Smooth muscle cell of the brain vasculature (primary cell): ENCODE measurements at regions not wholly inside any gene's neighbourhood (a gene's known extent, or its start where the extent isn't known, plus 50 kb on each side); places are given as distances from the start of the nearest gene placed in this dataset.

Source experiments
- DNase-seq: peaks from one replicate; pipeline ENCODE4 v3.0.0-alpha.2; 2012; ENCODE audit warnings: low read depth, low spot score

DNA sequence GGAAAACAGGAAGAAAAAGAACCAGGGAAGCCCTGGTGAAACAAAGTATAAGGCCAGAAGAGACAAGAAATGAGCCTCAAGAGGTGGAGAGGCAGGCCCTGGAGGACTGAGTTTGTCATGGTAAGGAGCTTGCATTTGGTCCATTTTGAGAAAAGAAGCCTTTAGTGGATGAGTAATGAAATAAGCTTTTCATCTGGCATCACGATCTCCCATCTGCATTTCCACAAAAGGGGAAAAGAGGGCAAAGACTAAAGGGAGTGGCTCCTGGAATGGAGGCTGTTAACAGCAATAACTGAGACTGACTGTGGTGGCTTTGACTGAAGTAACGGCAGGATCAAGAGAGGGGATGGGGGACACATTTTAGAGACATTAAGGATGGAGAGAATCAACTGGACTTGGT is 148.8 kb upstream of the NBEA start:
- no peak for DNase-seq

DNA sequence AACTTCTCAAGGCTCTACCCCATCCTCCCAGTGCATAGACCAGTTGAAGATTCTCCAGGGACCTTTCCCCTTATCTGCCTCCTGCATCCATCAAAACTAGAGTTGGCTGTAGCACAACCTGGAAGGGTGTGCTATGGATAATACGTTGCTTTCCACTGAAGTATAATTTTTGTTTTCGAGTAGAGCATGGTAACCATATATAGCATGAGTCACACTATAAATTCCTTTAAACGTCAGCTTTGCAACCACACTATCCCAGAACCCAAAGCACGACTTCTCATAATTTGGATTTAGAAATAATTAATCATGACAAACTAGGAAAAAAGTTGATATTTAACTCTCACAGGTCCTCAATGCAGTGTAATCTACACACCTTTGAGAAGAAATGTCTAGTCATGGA is 138.3 kb upstream of the NBEA start:
- no peak for DNase-seq

DNA sequence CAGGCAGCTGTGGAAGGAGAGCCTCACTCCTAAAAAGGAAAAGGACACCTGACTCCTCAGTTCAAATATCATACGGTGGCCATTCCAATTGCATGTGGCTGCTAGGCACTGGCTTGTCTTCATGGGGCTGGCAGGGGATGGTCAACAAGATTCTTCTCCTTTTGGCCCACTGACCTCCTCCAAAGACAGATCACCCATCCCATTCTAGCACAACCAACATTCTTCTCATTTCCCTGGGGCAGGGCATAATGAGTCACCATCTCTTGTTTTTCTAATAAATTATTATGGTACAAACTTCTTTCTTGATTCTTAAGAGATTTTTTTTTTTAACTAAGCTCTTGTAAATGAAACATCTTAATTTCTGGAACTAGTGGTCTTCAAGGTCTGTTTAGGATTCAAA is 136.7 kb upstream of the NBEA start:
- no peak for DNase-seq

DNA sequence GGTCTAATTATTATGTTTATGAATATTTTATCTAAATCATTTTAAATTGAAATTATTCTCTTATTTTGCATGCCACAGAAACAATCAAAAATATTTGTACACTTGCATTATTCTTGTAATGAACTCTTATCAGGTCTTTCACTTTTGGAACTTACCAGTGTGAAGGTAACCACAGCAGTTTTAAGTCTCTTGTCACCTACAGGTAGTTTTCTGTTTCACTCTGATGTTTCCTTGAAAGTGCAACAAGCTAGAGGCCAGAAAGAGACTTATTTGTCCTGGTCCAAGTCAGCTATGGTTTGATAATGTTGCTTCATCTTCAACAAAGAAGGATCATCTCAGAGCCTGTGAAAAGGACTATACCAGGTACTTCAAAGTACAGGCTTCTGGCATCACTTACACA is 133.4 kb upstream of the NBEA start:
- DNase-seq = no peak

DNA sequence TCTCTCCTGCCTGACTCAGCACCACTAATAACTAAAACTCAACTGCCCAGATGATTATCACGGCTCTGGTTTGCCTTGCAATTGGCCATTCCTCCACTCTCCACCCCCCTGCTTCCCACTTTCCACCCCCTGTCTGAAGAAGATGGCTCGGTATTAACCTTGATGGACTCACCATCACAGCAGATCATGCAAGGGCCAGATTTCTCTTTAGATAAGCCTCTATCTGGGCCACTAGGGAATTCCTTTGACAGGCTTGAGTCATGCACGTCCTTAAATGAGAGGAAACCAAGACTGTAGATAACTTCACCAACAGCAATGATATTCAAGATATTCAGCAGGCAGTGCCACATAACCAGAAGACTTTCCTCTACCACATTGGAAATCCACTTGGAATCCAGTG is 131.1 kb upstream of the NBEA start:
- DNase-seq = no peak

DNA sequence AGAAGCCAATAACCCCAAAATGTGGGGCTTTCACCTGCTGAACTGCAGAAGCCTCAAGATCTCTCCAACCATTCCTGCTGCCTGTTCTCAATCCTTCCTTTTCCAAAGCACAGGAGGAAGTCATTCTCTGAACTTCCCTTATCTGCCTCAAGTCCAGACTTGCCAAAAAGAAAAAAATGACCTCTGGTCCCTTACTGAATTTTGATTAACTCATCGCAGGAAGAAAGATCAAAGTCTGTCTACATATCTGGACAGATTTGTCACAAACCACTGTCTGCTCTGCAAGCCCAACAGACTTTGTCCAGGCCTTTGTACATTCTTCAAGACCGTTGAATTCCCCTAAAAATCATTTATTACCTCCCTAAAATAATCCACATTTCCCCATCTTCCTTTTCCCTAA is 126.5 kb upstream of the NBEA start:
- DNase-seq = no peak

DNA sequence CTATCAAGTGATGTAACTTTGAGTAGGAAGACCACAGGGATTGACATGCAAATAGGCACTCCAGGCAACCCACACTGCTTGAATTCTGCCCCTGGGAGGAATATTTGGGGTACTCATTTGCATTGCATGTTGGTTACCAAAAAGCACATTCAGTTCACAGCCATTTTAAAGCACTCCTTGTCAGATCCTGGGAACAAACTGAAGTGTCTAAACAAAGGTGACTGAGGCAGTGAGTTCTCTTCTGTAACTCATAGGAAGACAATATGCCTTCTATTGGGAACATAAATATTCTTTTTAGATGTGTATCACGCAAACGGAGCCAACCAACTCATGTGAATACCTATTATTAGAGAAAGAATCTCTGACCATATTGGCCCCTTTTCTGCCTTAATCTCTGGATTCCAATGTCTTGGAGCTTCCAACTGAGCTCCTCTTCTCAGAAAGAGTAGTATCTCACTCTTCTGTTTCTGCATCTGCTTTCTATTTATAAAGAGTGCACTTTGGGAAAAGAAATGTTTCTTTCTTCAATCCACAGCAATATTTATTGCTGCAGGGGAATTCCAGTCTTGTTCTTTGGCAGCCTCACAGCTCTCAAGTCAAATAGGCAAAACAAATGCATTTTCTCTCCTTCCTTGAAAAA is 125.7 kb upstream of the NBEA start:
- DNase-seq = no peak

DNA sequence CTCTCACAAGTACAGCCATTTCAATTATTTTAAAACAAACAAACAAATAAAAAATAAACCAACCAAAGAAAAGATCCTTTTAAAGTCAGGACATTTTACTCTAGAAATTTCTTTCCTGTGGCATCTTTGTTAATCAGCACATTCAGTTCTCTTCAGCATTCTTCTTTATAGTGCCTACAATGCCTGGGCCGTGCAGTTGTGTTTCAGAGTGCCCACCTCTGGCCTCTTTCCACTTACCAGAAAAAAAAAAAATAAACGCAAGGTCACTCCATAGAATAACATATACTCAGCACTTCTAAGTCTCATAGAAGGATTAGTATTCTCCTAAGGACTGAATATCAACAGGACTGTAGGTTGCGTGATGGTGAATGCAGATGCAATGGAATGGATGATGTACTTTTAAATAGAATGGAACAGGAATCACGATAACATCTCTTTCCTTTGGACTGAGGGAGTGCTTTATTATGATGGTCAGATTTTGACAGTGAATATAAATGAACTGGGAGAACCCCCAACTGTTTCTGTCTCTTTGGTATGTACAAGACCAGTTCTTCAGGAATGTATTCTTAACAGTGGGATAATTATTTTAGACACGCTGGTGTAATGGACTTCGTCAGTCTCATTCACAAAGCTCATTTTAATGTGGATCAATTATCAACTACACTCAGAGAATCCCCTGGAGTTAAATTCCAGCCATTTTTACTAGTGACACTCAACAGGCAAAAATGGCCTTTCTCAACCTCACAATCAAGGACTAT is 125.0 kb upstream of the NBEA start:
- DNase-seq = no peak

DNA sequence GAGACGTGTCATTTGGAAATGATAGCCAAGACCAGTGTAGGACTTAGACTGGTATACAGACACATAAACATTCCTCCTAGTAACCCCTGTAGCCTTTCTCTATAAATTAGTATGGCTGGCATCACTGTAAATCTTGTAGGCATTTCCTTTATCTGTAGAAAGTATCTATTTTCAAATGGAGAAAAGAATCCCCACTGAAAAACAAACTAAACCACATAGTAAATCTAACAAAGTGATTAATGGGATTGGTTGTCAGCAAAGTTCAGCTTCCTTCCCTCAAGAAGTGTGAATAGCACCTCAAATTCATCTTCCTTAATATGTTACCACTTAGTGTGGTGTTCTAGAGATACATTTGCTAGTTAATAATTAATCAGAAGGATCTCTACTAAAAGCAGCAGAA is 119.4 kb upstream of the NBEA start:
- no peak for DNase-seq

DNA sequence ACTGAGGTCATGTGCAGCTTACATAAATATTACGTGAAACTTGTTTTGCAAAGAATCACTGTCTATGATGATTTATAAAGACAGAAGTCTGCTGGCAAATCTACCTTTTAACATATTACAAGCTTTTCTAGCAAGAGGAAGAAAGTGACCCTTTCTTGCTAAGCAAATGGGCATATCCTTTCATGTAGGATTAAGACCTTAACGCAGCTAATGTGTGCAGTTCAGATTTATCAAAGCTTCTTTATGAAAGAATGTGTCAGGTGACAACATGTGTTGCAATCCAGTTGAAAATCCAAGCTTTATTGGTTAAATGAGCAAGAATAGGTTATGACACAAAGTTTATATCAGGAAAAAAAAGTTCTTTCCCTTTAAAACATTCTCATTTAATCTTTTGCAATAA is 115.6 kb upstream of the NBEA start:
- no peak for DNase-seq

DNA sequence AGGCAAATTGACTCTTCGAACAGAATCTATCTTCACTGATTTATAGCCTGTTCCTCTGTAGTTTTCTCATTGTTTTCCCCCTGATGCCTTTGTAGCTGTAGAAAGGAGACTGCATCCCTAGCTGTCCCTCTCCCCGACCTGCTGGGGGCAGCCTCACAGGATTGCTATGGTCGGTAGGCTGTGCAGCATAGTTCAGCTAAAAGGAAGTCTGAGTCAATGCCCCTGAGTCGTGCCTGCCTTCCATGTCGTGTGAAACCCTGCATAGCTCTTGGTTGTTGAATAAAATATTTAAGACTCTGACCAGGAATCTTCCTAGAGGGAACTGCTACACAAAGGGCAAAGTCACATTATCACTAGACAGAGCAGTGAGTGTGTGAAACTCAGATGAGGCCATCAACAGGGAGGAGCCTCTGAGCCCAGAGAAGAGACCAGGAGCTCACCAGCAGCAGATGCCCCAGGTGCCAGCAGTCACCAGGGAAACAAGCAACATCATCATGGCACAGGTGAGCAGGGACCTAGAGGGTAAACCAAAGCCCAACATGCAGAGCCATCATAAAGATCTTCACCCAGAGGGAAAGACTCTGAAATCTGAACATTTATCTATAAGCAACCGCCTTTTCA is 108.4 kb upstream of the NBEA start:
- DNase-seq = no peak

DNA sequence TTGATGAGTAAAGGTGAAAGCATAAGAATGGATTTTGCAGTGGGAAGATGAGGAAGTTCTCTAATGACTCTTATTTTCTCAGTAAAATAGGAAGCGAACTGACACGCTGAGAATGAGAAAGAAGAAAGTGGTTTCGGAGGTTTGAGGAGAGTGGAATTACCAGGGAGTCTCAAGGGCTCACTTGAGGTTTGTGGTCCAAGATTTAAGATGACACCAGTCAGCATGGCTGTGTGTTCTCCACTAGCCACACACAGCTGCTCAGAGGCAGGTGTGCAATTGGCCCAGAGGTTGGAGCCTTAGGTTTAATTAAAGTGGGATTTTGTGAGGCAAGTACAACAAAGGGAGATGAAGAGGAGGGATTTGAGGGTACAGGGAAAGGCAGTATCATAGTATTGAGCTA is 99.6 kb upstream of the NBEA start:
- no peak for DNase-seq

DNA sequence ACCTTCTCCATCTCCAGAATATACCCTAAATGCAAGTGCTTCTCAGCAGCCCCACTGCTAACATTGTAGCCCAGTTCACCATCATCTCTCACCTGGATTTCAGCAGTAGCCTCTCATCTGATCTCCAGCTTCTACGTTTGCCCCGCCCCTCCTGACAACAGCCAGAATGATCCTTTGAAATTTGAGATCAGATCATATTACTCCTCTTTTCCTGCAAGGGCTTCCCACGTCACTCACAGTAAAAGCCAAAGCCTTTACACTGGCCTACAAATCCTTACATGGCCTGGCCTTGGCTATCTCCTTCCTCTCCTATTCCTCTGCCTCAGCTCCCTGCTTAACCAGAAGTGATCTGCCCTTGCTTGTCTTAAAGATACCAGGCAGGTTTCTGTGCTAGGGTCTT is 94.3 kb upstream of the NBEA start:
- DNase-seq = no peak

DNA sequence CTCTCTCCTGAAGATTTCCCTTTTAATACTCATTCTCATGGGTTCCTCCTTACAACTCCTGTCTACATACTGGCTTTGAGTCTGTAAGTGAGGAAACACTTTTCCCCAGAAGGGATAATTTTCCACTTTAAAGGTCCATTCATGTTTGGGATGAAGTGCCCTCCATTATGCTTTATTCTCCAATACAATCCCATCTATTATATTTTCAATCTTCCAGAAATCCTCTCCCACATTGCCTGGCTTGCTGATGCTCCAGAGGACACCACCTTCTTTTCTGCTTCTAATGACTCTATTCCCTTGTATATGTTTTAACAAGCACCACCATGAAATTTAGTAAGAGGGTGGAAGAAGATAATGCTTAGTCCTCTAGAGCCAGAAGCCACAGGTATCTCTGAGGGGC is 92.7 kb upstream of the NBEA start:
- DNase-seq = no peak

DNA sequence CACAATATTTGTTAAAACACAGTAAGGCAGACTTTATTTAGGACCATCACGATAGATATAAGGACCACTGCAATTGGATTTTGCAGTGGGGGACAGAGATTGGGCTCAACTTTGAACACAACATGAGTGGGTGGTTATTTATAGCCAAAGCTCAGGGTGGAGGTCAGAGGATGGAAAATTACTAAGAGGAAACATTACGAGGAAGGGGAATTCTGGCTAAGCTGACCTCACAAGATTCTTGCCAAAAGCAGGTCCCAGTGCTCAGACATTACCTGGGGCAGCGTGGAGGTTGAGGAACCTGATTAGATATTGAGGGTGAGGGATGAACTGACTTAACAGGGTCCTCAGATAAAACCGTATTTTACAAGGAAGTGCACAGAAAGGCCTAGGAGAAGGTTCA is 88.9 kb upstream of the NBEA start:
- no peak for DNase-seq

DNA sequence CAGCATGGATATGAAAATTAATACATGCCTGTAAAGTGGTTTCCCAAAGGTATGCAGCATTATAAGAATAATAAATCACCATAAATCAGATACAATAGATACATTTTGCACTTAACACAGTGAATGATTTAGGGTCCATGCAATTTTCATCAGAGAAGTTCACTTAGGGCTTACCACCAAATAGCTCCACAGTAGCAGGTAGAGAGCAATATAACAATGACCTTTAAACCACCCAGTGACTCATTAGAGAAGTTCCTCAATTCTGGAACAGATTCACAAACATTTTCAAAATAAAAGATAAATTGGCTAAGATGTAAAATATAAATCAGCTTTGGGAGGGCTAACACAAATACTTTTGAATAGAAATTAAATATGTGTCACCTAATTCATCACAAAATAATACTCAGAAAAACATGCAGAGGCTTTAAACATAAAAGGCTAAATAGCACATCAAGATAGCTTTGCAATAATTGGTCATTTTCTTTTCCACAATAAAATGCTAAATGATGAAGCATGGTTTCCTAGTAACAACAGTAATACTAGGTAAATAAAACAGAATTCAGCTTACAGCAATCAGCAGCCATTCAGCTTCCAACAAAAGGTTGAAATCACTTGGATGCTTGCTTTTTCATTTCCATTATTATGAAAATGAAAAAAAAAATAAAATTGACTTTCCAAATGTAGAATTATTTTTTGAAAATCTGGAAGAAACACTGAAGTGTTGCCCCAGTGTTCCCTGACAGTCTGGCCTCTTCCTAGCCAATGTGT is 84.3 kb upstream of the NBEA start:
- DNase-seq = no peak

DNA sequence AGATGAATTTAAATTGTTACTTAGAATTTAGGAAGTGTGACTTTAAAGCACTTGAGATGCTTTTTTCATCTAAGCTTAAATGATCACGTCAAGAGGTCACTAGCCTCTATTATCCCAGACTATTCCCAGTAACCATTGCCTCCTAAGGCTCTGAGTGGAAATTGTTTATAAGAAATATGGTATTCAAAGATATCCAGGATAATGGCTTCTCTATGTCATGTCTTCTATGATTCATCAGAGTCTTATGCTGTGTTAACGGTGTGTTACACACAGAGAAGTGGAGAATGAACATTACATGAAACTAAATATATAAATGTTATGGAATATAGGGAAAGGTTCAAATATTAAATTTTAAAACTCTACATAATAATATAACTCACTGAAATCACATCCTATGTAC is 79.8 kb upstream of the NBEA start:
- no peak for DNase-seq

DNA sequence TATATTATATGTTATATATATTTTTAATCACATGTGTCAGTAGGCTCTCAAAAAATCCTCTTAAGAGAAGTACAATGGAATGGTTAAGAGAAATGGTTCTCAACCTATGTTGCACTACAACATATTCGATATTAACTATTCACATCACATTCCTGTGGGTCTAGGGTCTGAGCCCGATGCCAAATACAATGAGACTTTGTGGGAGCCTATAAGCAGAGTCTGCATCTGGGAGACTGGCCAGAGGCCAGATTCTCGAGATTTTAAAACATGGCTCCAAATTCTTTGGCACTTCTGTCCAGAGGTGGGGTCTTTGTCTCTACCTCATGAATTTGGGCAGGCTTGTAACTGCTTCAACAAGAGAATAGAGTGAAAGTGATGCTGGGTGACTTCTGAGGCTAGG is 79.4 kb upstream of the NBEA start:
- DNase-seq = no peak

DNA sequence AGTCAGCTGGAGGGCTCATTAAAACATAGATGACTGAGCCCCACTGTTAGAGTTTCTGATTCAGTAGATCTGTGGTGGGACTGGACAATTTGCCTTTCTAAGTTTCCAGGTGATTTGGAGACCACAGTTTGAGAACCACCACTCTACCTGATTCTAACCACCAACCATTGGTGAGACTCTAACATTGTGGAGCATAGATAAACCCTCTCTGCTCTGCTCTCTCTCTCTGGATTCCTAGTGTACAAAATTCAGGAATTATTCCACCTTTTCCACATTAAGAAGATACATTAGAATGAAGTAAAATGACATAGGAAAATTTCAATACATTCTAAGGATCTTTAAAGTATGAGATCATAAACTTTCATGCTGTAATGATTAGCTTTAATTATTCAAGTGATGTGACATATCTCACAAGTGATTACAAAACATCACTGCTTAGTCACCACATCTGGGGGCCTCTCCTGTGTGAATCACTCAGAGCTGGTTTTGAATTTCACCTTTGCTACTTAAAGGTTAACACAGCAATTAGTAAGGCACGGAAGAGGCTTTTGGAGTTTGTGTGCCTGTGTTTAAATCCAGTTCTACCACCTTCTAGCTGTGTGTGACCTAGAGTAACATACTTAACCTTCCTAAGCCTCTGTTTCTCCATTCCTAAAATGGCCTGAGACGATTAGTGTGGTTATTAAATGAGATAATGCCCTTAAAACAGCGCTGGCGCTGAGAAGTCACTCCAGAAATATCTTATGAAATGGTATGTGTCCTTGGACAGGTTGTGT is 78.5 kb upstream of the NBEA start:
- DNase-seq = no peak

DNA sequence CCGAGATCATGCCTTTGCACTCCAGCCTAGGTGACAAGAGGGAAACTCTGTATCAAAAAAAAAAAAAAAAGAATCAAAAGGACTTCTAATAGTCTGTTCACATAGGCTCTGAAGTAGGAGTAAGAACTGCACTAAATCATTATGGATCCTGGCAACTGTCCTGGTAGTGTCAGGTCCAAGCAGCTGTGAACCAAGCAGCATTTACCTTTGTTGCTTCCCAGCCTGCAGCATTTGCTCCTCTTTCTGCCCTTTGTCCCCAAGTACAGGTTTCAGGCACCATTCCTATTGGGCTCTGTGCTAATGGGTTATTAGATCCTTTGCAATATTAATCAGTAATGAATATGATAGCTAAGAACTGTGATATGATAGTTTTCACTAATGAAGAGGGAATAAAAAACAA is 77.4 kb upstream of the NBEA start:
- no peak for DNase-seq

DNA sequence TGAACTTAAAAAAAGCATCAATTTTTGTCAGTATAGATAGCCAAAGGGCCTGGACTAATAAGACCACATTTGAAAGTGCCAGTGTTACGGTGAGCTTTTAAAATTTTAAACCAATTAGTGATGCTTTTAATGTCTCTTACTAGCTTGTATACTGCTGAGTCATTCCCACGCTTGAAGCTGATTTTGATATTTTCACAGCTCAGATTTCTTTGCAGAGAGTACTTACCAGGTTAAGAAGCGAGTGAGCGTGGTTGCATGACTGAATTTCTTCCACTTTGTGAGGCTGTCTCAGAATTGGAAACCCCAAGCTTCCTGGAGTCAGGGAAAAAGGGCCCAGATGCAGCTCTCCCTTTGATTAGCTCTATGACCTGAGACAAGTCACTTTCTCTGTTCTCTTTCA is 74.5 kb upstream of the NBEA start:
- no peak for DNase-seq

DNA sequence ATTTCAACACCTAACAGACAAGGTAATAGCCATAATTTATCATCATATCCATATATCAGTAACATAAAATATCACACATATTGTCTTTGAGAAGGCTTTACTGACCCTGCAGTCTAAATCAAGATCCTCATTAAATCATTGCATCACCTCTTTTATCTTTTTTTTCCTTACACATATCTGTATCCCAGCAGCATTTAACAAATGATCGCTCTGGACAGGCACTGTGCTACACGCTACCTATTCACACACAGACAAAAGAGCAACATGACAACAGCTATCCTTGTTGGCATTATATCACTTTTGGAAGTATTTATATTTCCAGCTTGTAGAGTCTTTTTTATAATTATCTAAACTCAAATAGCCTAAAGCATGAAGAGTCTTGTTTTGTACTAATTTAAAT is 73.3 kb upstream of the NBEA start:
- DNase-seq = no peak
